Endothelial cell of umbilical vein (primary cell): ENCODE measurements at regions not wholly inside any gene's neighbourhood (a gene's known extent, or its start where the extent isn't known, plus 50 kb on each side); places are given as distances from the start of the nearest gene placed in this dataset.

Source experiments
- BruUV-seq: library from RNA; stranded (reverse); fragments of 400-500 nt; replicated peaks from 2 replicates; lab custom pipeline; 2021; lab: Mats Ljungman, UMichigan
- CTCF ChIA-PET: fragments of 300-600, 350-600 bp; sonication (Branson Sonifier 250); formaldehyde crosslinking; loops from one replicate; lab custom pipeline; 2021; ENCODE audit warnings: antibody characterized with exemption, inconsistent platforms; lab: Charles Lee
- POLR2A ChIA-PET: fragments of 300-600, 350-600 bp; sonication (Branson Sonifier 250); formaldehyde crosslinking; loops from one replicate; lab custom pipeline; 2021; ENCODE audit warnings: antibody characterized with exemption, inconsistent platforms; lab: Charles Lee
- DNase-seq: peaks from one replicate; pipeline ENCODE4 v3.0.0-alpha.2; 2011; ENCODE audit warnings: low read depth, low spot score
- FAIRE-seq: peaks from 2 replicates; lab custom pipeline; 2011; peaks lifted over from hg19 to GRCh38; lab: Jason Lieb, UNC
- H2AFZ ChIP-seq: 2 replicates; pipeline ENCODE4 v1.6.0; 2012; ENCODE audit warnings: low read depth, low read length, control low read depth, inconsistent platforms
- H3K27ac ChIP-seq: 2 replicates; pipeline ENCODE4 v1.5.1; 2011; ENCODE audit warnings: low read depth, mild to moderate bottlenecking, control low read depth, low read length, moderate library complexity; ENCODE audit not compliant: insufficient read depth
- H3K27me3 ChIP-seq, 2 experiments: 2 replicates each; pipeline versions ENCODE4 v1.6.0 to v1.6.1; 2011; ENCODE audit warnings: low read length in 2 of 2, mixed read lengths in 1 of 2; ENCODE audit not compliant: control insufficient read depth in 2 of 2, insufficient read depth in 2 of 2
- H3K36me3 ChIP-seq, 2 experiments: 2 replicates in 1 of 2; 3 replicates in 1 of 2; pipeline ENCODE4 v1.5.1; 2011; ENCODE audit warnings: low read length in 2 of 2, mild to moderate bottlenecking in 1 of 2, moderate library complexity in 1 of 2; ENCODE audit not compliant: control insufficient read depth in 2 of 2, insufficient read depth in 2 of 2; ENCODE audit errors: extremely low read depth in 1 of 2
- H3K4me1 ChIP-seq: 3 replicates; pipeline ENCODE4 v1.5.1; 2011; ENCODE audit warnings: mild to moderate bottlenecking, low read length; ENCODE audit not compliant: control insufficient read depth, insufficient read depth; ENCODE audit errors: extremely low read depth
- H3K4me2 ChIP-seq: 2 replicates; pipeline ENCODE4 v1.6.1; 2011; ENCODE audit warnings: low read length, control low read depth, mixed read lengths; ENCODE audit not compliant: insufficient read depth
- H3K4me3 ChIP-seq, 3 experiments: fragments of 200-600 bp in 1 of 3; sonication (generic), shearing (Covaris generic) in 1 of 3; replicated peaks in 1 of 3; 2 replicates each; pipeline ENCODE4 v1.5.1; 2011 to 2016; ENCODE audit warnings: control low read depth in 3 of 3, low read length in 3 of 3, mild to moderate bottlenecking in 2 of 3, inconsistent platforms in 1 of 3, low read depth in 1 of 3, moderate library complexity in 1 of 3; ENCODE audit not compliant: insufficient read depth in 1 of 3
- H3K79me2 ChIP-seq: 2 replicates; pipeline ENCODE4 v1.6.0; 2012; ENCODE audit warnings: low read length, inconsistent platforms; ENCODE audit not compliant: control insufficient read depth, insufficient read depth
- H3K9ac ChIP-seq: replicated peaks from 2 replicates; pipeline ENCODE3; 2011; ENCODE audit warnings: low read length, control low read depth; ENCODE audit not compliant: insufficient read depth; ENCODE audit errors: extremely low read depth
- H3K9me1 ChIP-seq: replicated peaks from 3 replicates; pipeline ENCODE4 v1.6.0; 2011; ENCODE audit warnings: mild to moderate bottlenecking, low read length; ENCODE audit not compliant: control insufficient read depth, insufficient read depth; ENCODE audit errors: extremely low read depth
- H3K9me3 ChIP-seq: replicated peaks from 2 replicates; pipeline ENCODE4 v1.5.1; 2012; ENCODE audit warnings: low read length, inconsistent platforms; ENCODE audit not compliant: control insufficient read depth, insufficient read depth
- H4K20me1 ChIP-seq: replicated peaks from 2 replicates; pipeline ENCODE3; 2011; ENCODE audit warnings: mild to moderate bottlenecking, low read length; ENCODE audit not compliant: control insufficient read depth, insufficient read depth; ENCODE audit errors: extremely low read depth
- FOS ChIP-seq: IDR thresholded peaks from 2 replicates; pipeline ENCODE4 v1.6.1; 2011; ENCODE audit warnings: mild to moderate bottlenecking, low read length, moderate library complexity, borderline replicate concordance; ENCODE audit not compliant: insufficient read depth
- GATA2 ChIP-seq: IDR thresholded peaks from 2 replicates; pipeline ENCODE4 v1.7.0; 2011; ENCODE audit warnings: low read depth, mild to moderate bottlenecking, moderate library complexity, mixed read lengths, low read length; ENCODE audit not compliant: insufficient read length, insufficient read depth
- POLR2A ChIP-seq: IDR thresholded peaks from 2 replicates; pipeline ENCODE4 v1.6.1; 2012; ENCODE audit warnings: low read depth, mild to moderate bottlenecking, control low read depth, low read length
- POLR2AphosphoS5 ChIP-seq: IDR thresholded peaks from 2 replicates; pipeline ENCODE4 v1.6.1; 2012; ENCODE audit warnings: low read depth, mild to moderate bottlenecking, control low read depth, low read length, moderate library complexity; ENCODE audit not compliant: insufficient read depth
- dilution Hi-C: fragments of 300-500 bp; cut with MboI; formaldehyde crosslinking; loops from one replicate; pipeline ENCODE4 v1.15.0; 2019; ENCODE audit warnings: low sequenced_read_pairs; ENCODE audit not compliant: extremely low pct_ligation_motif_present
- intact Hi-C: fragments of 100-400 bp; cut with micrococcal nuclease; formaldehyde crosslinking; loops from one replicate; pipeline ENCODE4 v1.10.0; 2022
- TF ChIP-seq, protein P1 (sequence below), 2 donors: IDR thresholded peaks; 1 replicate in 1 of 2; 2 replicates in 1 of 2; pipeline ENCODE4 v1.5.1; 2011; ENCODE audit warnings: low read length in 2 of 2, mild to moderate bottlenecking in 2 of 2, moderate library complexity in 2 of 2, control low read depth in 1 of 2, inconsistent platforms in 1 of 2, low read depth in 1 of 2; ENCODE audit not compliant: insufficient read depth in 1 of 2; ENCODE audit errors: extremely low read depth in 1 of 2

DNA sequence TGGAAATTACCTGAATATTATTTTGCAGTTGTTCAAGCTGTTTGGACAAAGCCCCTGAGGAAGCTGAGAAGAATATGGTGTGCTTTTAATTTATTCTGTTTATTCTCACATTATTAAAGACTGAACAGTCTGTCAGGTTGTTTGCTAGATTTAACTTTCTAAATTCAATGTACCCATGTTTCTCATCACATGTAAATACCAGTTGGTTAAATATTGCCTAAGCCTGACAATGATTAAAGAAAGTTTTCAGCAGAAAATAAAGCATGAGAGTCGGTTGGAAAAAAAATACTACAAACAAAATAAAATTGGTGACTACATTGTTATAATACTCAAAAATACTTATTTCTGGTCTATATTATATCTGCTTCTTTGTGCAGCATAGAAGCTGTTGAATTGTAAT is 1974.7 kb downstream of the ARAP2 start:
- Histone ChIP-seq H3K79me2 (no peaks in the 10 kb centered on the region), H3K4me3 (no peak overlapping the region), H3K9me1 (no peaks in the 10 kb centered on the region), H3K4me1 (no peaks in the 10 kb centered on the region), H2AFZ (no peak overlapping the region), H3K4me2 (no peak overlapping the region), H3K27me3 (no peaks in the 10 kb centered on the region), H4K20me1 (no peaks in the 10 kb centered on the region), H3K9me3 (no peaks in the 10 kb centered on the region), H3K27ac (no peak overlapping the region), H3K36me3 (no peaks in the 10 kb centered on the region), H3K9ac (no peak overlapping the region)
- no peak for TF ChIP-seq POLR2AphosphoS5
- TF ChIP-seq FOS: no peak
- TF ChIP-seq POLR2A: no peak
- no peak for TF ChIP-seq GATA2
- TF ChIP-seq, protein P1, sequence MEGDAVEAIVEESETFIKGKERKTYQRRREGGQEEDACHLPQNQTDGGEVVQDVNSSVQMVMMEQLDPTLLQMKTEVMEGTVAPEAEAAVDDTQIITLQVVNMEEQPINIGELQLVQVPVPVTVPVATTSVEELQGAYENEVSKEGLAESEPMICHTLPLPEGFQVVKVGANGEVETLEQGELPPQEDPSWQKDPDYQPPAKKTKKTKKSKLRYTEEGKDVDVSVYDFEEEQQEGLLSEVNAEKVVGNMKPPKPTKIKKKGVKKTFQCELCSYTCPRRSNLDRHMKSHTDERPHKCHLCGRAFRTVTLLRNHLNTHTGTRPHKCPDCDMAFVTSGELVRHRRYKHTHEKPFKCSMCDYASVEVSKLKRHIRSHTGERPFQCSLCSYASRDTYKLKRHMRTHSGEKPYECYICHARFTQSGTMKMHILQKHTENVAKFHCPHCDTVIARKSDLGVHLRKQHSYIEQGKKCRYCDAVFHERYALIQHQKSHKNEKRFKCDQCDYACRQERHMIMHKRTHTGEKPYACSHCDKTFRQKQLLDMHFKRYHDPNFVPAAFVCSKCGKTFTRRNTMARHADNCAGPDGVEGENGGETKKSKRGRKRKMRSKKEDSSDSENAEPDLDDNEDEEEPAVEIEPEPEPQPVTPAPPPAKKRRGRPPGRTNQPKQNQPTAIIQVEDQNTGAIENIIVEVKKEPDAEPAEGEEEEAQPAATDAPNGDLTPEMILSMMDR (IDR thresholded peaks at IDR 0.05; ENCODE audit: extremely low read depth in 1 of 2, insufficient read depth in 1 of 2, low read depth in 1 of 2, low read length in 2 of 2): no peak
- DNase-seq (no peak), FAIRE-seq (no peak)
- BruUV-seq: no TSS peak
- ChIA-PET CTCF (no interaction called here), POLR2A (no interaction called here)
- intact Hi-C loops (no loop called here), dilution Hi-C loops (no loop called here)
